ENCODE measurements at regions not wholly inside any gene's neighbourhood (a gene's known extent, or its start where the extent isn't known, plus 50 kb on each side); places are given as distances from the start of the nearest gene placed in this dataset.
"Not testable (repeated sequence)": the region's sequence is repeated elsewhere in the genome, so short reads cannot be mapped to it uniquely, and the experiment has no call there.

- intact Hi-C loops (cut with micrococcal nuclease) (no loop called here), dilution Hi-C loops (cut with MboI; ENCODE audit: extremely low pct_ligation_motif_present, low sequenced_read_pairs) (no loop called here)
- Histone ChIP-seq H3K27ac (ENCODE audit: insufficient read depth, low read depth, low read length) (no peak overlapping the region), H3K9ac (replicated peaks; ENCODE audit: extremely low read depth, insufficient read depth, low read length) (no peak overlapping the region), H3K4me2 (ENCODE audit: insufficient read depth, low read length) (no peak overlapping the region), H3K27me3 (ENCODE audit: control insufficient read depth in 2 of 2, insufficient read depth in 2 of 2, low read length in 2 of 2) (no peaks in the 10 kb centered on the region), H3K79me2 (ENCODE audit: control insufficient read depth, insufficient read depth, low read length) (no peaks in the 10 kb centered on the region), H4K20me1 (replicated peaks; ENCODE audit: control insufficient read depth, extremely low read depth, insufficient read depth, low read length) (no peaks in the 10 kb centered on the region), H3K9me3 (replicated peaks; ENCODE audit: control insufficient read depth, insufficient read depth, low read length) (no peaks in the 10 kb centered on the region), H3K9me1 (replicated peaks; ENCODE audit: control insufficient read depth, extremely low read depth, insufficient read depth, low read length) (no peaks in the 10 kb centered on the region), H2AFZ (ENCODE audit: low read depth, low read length) (no peak overlapping the region), H3K36me3 (ENCODE audit: control insufficient read depth in 2 of 2, extremely low read depth in 1 of 2, insufficient read depth in 2 of 2, low read length in 2 of 2) (no peaks in the 10 kb centered on the region), H3K4me3 (replicated peaks in 1 of 3; ENCODE audit: insufficient read depth in 1 of 3, low read depth in 1 of 3, low read length in 3 of 3) (no peak overlapping the region), H3K4me1 (ENCODE audit: control insufficient read depth, extremely low read depth, insufficient read depth, low read length) (no peaks in the 10 kb centered on the region)
- no TSS peak for BruUV-seq (replicated peaks)
- TF ChIP-seq GATA2 (IDR thresholded peaks at IDR 0.05; ENCODE audit: insufficient read depth, insufficient read length, low read depth, low read length) (no peak), POLR2AphosphoS5 (IDR thresholded peaks at IDR 0.05; ENCODE audit: insufficient read depth, low read depth, low read length) (no peak), FOS (IDR thresholded peaks at IDR 0.05; ENCODE audit: borderline replicate concordance, insufficient read depth, low read length) (no peak), MYC (IDR thresholded peaks at IDR 0.05; ENCODE audit: low read depth, low read length) (no peak), POLR2A (IDR thresholded peaks at IDR 0.05; ENCODE audit: low read depth, low read length) (no peak), EZH2 (IDR thresholded peaks at IDR 0.05; ENCODE audit: borderline replicate concordance, low read depth, low read length, severe bottlenecking) (no peak), JUN (IDR thresholded peaks at IDR 0.05; ENCODE audit: borderline replicate concordance, insufficient read depth, insufficient read length, low read depth) (no peak), MAX (IDR thresholded peaks at IDR 0.05; ENCODE audit: insufficient read depth, insufficient read length) (no peak), CTCF (IDR thresholded peaks at IDR 0.05; ENCODE audit: extremely low read depth in 1 of 2, insufficient read depth in 1 of 2, low read depth in 1 of 2, low read length in 2 of 2) (no peak)
- DNase-seq (ENCODE audit: low read depth, low spot score) = no peak
- CTCF ChIA-PET = no interaction called here
- no peak for FAIRE-seq
- POLR2A ChIA-PET = no interaction called here
These were observed 341.1 kb upstream of the LRRC3B start for GRCh38 chr3:26281284-26281985.

- H3K27ac ChIP-seq (ENCODE audit: insufficient read depth, low read depth, low read length); H3K79me2 ChIP-seq (ENCODE audit: control insufficient read depth, insufficient read depth, low read length); H4K20me1 ChIP-seq (replicated peaks; ENCODE audit: control insufficient read depth, extremely low read depth, insufficient read depth, low read length); H3K4me1 ChIP-seq (ENCODE audit: control insufficient read depth, extremely low read depth, insufficient read depth, low read length); DNase-seq (ENCODE audit: low read depth, low spot score); H3K4me3 ChIP-seq (replicated peaks in 1 of 3; ENCODE audit: insufficient read depth in 1 of 3, low read depth in 1 of 3, low read length in 3 of 3); BruUV-seq (replicated peaks); H3K9me3 ChIP-seq (replicated peaks; ENCODE audit: control insufficient read depth, insufficient read depth, low read length); dilution Hi-C loops (cut with MboI; ENCODE audit: extremely low pct_ligation_motif_present, low sequenced_read_pairs); POLR2A ChIA-PET; CTCF ChIA-PET; H3K36me3 ChIP-seq (ENCODE audit: control insufficient read depth in 2 of 2, extremely low read depth in 1 of 2, insufficient read depth in 2 of 2, low read length in 2 of 2); H3K27me3 ChIP-seq (ENCODE audit: control insufficient read depth in 2 of 2, insufficient read depth in 2 of 2, low read length in 2 of 2); H3K4me2 ChIP-seq (ENCODE audit: insufficient read depth, low read length); H3K9me1 ChIP-seq (replicated peaks; ENCODE audit: control insufficient read depth, extremely low read depth, insufficient read depth, low read length); intact Hi-C loops (cut with micrococcal nuclease); H2AFZ ChIP-seq (ENCODE audit: low read depth, low read length); FAIRE-seq; H3K9ac ChIP-seq (replicated peaks; ENCODE audit: extremely low read depth, insufficient read depth, low read length): not testable (repeated sequence)
These were observed 338.1 kb upstream of the LRRC3B start for GRCh38 chr3:26284503-26284902.

All from endothelial cell of umbilical vein (primary cell).